Left ventricle myocardium inferior (tissue), 1 donor: ENCODE measurements at regions not wholly inside any gene's neighbourhood (a gene's known extent, or its start where the extent isn't known, plus 50 kb on each side); places are given as distances from the start of the nearest gene placed in this dataset.
"Not testable (repeated sequence)": the region's sequence is repeated elsewhere in the genome, so short reads cannot be mapped to it uniquely, and the experiment has no call there.

Experiments
- DNase-seq: peaks from one replicate; pipeline ENCODE4 v3.0.0-alpha.2; 2020
- H3K27ac ChIP-seq: fragments of 200-600 bp; replicated peaks from 2 replicates; pipeline ENCODE4 v1.8.0; 2021
- H3K27me3 ChIP-seq: fragments of 200-600 bp; 2 replicates; pipeline ENCODE4 v1.8.0; 2021; ENCODE audit warnings: low read depth
- H3K36me3 ChIP-seq: fragments of 200-600 bp; 2 replicates; pipeline ENCODE4 v1.8.0; 2021
- H3K4me1 ChIP-seq: fragments of 200-600 bp; 2 replicates; pipeline ENCODE4 v1.8.0; 2021
- H3K4me3 ChIP-seq: fragments of 200-600 bp; 2 replicates; pipeline ENCODE4 v1.8.0; 2021; ENCODE audit warnings: mild to moderate bottlenecking, moderate library complexity
- H3K9me3 ChIP-seq: fragments of 200-600 bp; replicated peaks from 2 replicates; pipeline ENCODE4 v1.8.0; 2021
- CTCF ChIP-seq: fragments of 200-600 bp; IDR thresholded peaks from 2 replicates; pipeline ENCODE4 v1.8.0; 2021; ENCODE audit warnings: antibody characterized with exemption, mild to moderate bottlenecking, borderline replicate concordance
- intact Hi-C: fragments of 100-400 bp; cut with micrococcal nuclease; formaldehyde crosslinking; loops from one replicate; pipeline ENCODE4 v1.11.0; 2022
- donor health status: DM: no; HTN: yes; CAD: no; lungs with severe emphysema.

- no peak for DNase-seq
- TF ChIP-seq CTCF, result no peak
Measured at GRCh38 chr2:56590611-56591010, 406.8 kb downstream of the CCDC85A start.

GRCh38 chr2:56606086-56606485 lies 422.3 kb downstream of the CCDC85A start:
- H3K9me3 ChIP-seq, H3K4me3 ChIP-seq, H3K27ac ChIP-seq, H3K4me1 ChIP-seq, DNase-seq, H3K27me3 ChIP-seq, intact Hi-C loops, H3K36me3 ChIP-seq: not testable (repeated sequence)

More at GRCh38 chr2:56590611-56591010, 406.8 kb downstream of the CCDC85A start:
- Histone ChIP-seq H3K4me1 (peaks cover 7% of the 10 kb centered on the region), H3K4me3 (no peak overlapping the region), H3K27me3 (no peaks in the 10 kb centered on the region), H3K36me3 (no peaks in the 10 kb centered on the region), H3K27ac (no peak overlapping the region), H3K9me3 (no peaks in the 10 kb centered on the region)
- intact Hi-C loops, result no loop called here

DNA sequence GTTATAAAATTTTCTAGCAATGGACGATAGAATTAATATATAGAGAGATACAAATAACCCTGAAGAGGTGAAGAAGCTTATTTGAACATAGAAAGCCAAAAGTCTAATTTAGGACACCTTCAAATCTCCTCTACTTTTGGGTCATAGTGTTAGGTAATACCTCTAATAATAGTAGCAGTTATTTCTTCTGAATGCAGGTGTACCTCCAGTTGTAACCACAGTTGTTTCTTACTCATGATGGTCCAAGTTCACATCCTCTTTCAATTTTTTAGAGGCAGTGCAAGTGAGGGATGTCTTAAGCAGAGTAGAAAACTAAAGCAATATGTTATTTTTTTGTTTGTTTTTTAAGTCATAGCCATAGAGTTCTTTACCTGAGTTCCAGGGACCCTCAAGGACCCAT lies 429.5 kb downstream of the CCDC85A start:
- Histone ChIP-seq H3K27ac (no peak overlapping the region), H3K27me3 (no peaks in the 10 kb centered on the region), H3K4me1 (no peaks in the 10 kb centered on the region), H3K9me3 (no peaks in the 10 kb centered on the region), H3K4me3 (no peak overlapping the region), H3K36me3 (no peaks in the 10 kb centered on the region)
- intact Hi-C loops, result no loop called here
- TF ChIP-seq CTCF, result no peak
- DNase-seq, result no peak

GRCh38 chr2:56613920-56614319 lies 430.1 kb downstream of the CCDC85A start:
- no peak for TF ChIP-seq CTCF
- no peak for DNase-seq
- Histone ChIP-seq H3K27me3 (no peaks in the 10 kb centered on the region), H3K4me1 (no peaks in the 10 kb centered on the region), H3K27ac (no peak overlapping the region), H3K36me3 (no peaks in the 10 kb centered on the region), H3K4me3 (no peak overlapping the region), H3K9me3 (peaks cover 5% of the 10 kb centered on the region)
- intact Hi-C loops, result no loop called here

GRCh38 chr2:56615760-56616159 lies 432.0 kb downstream of the CCDC85A start:
- DNase-seq, result no peak
- H3K27ac ChIP-seq, result no peak overlapping the region
- no peaks in the 10 kb centered on the region for H3K4me1 ChIP-seq
- H3K9me3 ChIP-seq, result peaks cover 9% of the 10 kb centered on the region
- H3K36me3 ChIP-seq, result no peaks in the 10 kb centered on the region
- no peaks in the 10 kb centered on the region for H3K27me3 ChIP-seq
- H3K4me3 ChIP-seq, result no peak overlapping the region
- no peak for TF ChIP-seq CTCF
- intact Hi-C loops, result no loop called here

GRCh38 chr2:56624181-56624580 lies 440.4 kb downstream of the CCDC85A start:
- no peak overlapping the region for H3K4me3 ChIP-seq
- H3K27ac ChIP-seq, result no peak overlapping the region
- intact Hi-C loops, result no loop called here
- no peaks in the 10 kb centered on the region for H3K27me3 ChIP-seq
- no peaks in the 10 kb centered on the region for H3K4me1 ChIP-seq
- no peak for TF ChIP-seq CTCF
- peaks cover 2% of the 10 kb centered on the region for H3K9me3 ChIP-seq
- no peak for DNase-seq
- H3K36me3 ChIP-seq, result no peaks in the 10 kb centered on the region
